A549 (cell line): ENCODE measurements at regions not wholly inside any gene's neighbourhood (a gene's known extent, or its start where the extent isn't known, plus 50 kb on each side); places are given as distances from the start of the nearest gene placed in this dataset.

Experiments
- CBX2 ChIP-seq: fragments of 200-600 bp; sonication (generic); IDR thresholded peaks from 2 replicates; pipeline ENCODE4 v1.6.1; 2016; ENCODE audit warnings: low read depth, mild to moderate bottlenecking, borderline replicate concordance
- EP300 ChIP-seq, 2 experiments: fragments of >200 bp; sonication (Bioruptor Twin); formaldehyde crosslinking; IDR thresholded peaks; 2 replicates in 1 of 2; 3 replicates in 1 of 2; pipeline ENCODE4 v1.6.1; 2016 to 2017
- POLR2A ChIP-seq: IDR thresholded peaks from 2 replicates; pipeline ENCODE4 v1.6.1; 2012; ENCODE audit warnings: mild to moderate bottlenecking, low read length
- POLR2AphosphoS2 ChIP-seq: conservative IDR thresholded peaks from 2 replicates; pipeline ENCODE4 v1.6.1; 2012; ENCODE audit warnings: low read length, improper control_type of control experiment, inconsistent platforms
- REST ChIP-seq: fragments of 200-600 bp; sonication (generic); IDR thresholded peaks from 2 replicates; pipeline ENCODE4 v1.6.1; 2016; ENCODE audit warnings: antibody characterized with exemption, mild to moderate bottlenecking, moderate library complexity

DNA sequence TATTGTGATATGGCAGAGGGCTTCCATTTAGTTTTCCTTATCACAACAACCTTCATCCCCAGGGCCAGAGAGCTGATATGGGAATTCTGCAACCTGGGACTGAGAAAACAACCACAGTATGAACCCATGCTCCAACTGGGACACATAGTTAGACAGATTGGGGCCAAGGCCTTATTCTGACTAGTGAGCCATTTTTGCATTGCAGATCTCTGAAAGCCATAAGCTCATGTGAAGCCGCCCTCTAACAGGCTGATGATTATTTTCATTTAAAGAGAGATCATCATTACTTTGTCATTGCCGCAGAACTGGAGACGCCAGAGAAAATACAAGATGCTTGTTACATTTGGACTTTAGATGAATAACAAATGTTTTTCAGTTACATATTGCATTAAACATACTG is 791.7 kb upstream of the POM121L12 start:
- no peak for TF ChIP-seq POLR2AphosphoS2
- TF ChIP-seq CBX2 = no peak
- no peak for TF ChIP-seq POLR2A
- no peak for TF ChIP-seq REST
- TF ChIP-seq EP300 (IDR thresholded peaks at IDR 0.05) = no peak
